ENCODE measurements at regions not wholly inside any gene's neighbourhood (a gene's known extent, or its start where the extent isn't known, plus 50 kb on each side); places are given as distances from the start of the nearest gene placed in this dataset.
"Not testable (repeated sequence)": the region's sequence is repeated elsewhere in the genome, so short reads cannot be mapped to it uniquely, and the experiment has no call there.

- H3K9ac ChIP-seq (ENCODE audit: low read length in 2 of 2): no peak overlapping the region
- H3K4me1 ChIP-seq (ENCODE audit: control insufficient read depth, insufficient read depth, low read length): no peaks in the 10 kb centered on the region
- no peak overlapping the region for H3K27ac ChIP-seq (ENCODE audit: low read length)
- no peaks in the 10 kb centered on the region for H3K9me3 ChIP-seq (ENCODE audit: control insufficient read depth in 2 of 2, low read length in 2 of 2)
- H3K36me3 ChIP-seq (ENCODE audit: control insufficient read depth in 2 of 2, insufficient read depth in 2 of 2, low read length in 2 of 2): no peaks in the 10 kb centered on the region
- H3K27me3 ChIP-seq (ENCODE audit: control insufficient read depth in 1 of 2, insufficient read depth in 2 of 2, low read length in 2 of 2): no peaks in the 10 kb centered on the region
- no peak overlapping the region for H3K4me3 ChIP-seq (ENCODE audit: low read length in 2 of 2)
Observed at GRCh38 chr13:84816567-84817105, 934.4 kb upstream of the SLITRK1 start.

- Histone ChIP-seq H3K4me1 (ENCODE audit: control insufficient read depth, insufficient read depth, low read length) (no peaks in the 10 kb centered on the region), H3K9ac (ENCODE audit: low read length in 2 of 2) (no peak overlapping the region), H3K27me3 (ENCODE audit: control insufficient read depth in 1 of 2, insufficient read depth in 2 of 2, low read length in 2 of 2) (no peaks in the 10 kb centered on the region), H3K36me3 (ENCODE audit: control insufficient read depth in 2 of 2, insufficient read depth in 2 of 2, low read length in 2 of 2) (no peaks in the 10 kb centered on the region), H3K9me3 (ENCODE audit: control insufficient read depth in 2 of 2, low read length in 2 of 2) (no peaks in the 10 kb centered on the region), H3K4me3 (ENCODE audit: low read length in 2 of 2) (no peak overlapping the region), H3K27ac (ENCODE audit: low read length) (no peak overlapping the region)
Observed at GRCh38 chr13:84812789-84813188, 930.5 kb upstream of the SLITRK1 start.

DNA sequence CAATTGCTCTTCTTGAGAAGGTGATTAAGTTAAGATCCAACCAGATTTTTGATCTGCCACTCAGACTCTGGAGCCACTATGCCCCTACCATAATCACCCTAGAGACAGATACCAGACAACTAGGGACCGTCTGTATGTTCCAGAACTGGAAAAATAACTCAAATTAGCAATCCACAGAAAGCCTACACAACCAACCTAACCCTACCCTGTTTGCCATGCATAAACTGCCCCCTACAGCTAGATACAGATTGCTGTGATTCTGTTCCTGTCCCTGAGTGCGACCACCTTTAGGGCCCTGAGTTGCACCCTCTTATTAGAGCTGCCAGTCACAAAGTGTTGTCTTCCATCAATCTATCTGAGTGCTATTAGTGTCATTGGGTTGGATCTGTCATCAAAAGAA lies 929.8 kb upstream of the SLITRK1 start:
- Histone ChIP-seq H3K9me3 (ENCODE audit: control insufficient read depth in 2 of 2, low read length in 2 of 2) (no peaks in the 10 kb centered on the region), H3K9ac (ENCODE audit: low read length in 2 of 2) (no peak overlapping the region), H3K36me3 (ENCODE audit: control insufficient read depth in 2 of 2, insufficient read depth in 2 of 2, low read length in 2 of 2) (no peaks in the 10 kb centered on the region), H3K4me3 (ENCODE audit: low read length in 2 of 2) (no peak overlapping the region), H3K27me3 (ENCODE audit: control insufficient read depth in 1 of 2, insufficient read depth in 2 of 2, low read length in 2 of 2) (no peaks in the 10 kb centered on the region), H3K4me1 (ENCODE audit: control insufficient read depth, insufficient read depth, low read length) (no peaks in the 10 kb centered on the region), H3K27ac (ENCODE audit: low read length) (no peak overlapping the region)

- Histone ChIP-seq H3K27ac (ENCODE audit: low read length) (no peak overlapping the region), H3K4me1 (ENCODE audit: control insufficient read depth, insufficient read depth, low read length) (no peaks in the 10 kb centered on the region), H3K36me3 (ENCODE audit: control insufficient read depth in 2 of 2, insufficient read depth in 2 of 2, low read length in 2 of 2) (no peaks in the 10 kb centered on the region), H3K4me3 (ENCODE audit: low read length in 2 of 2) (no peak overlapping the region), H3K9ac (ENCODE audit: low read length in 2 of 2) (no peak overlapping the region), H3K27me3 (ENCODE audit: control insufficient read depth in 1 of 2, insufficient read depth in 2 of 2, low read length in 2 of 2) (no peaks in the 10 kb centered on the region), H3K9me3 (ENCODE audit: control insufficient read depth in 2 of 2, low read length in 2 of 2) (no peaks in the 10 kb centered on the region)
Observed at GRCh38 chr13:84810781-84811180, 928.5 kb upstream of the SLITRK1 start.

DNA sequence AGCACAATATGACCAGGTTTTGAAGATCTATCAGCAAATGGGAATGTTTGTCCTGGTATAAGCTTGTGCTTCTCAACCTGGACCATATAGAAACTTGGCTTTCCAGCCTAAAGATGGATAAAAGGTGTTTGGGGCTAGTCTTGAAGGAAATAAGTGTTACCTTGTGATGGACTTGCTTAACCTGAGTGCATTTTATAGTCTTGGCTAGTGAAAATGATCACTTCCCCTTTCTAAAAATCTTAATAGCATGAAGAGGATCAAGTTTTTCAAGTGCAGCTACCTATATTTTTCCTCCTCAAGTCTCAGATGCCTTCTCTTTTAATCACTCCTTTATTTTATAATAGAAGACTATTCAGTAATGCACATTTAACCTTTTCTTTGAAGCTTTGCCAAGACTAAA lies 919.8 kb upstream of the SLITRK1 start:
- no peaks in the 10 kb centered on the region for H3K36me3 ChIP-seq (ENCODE audit: control insufficient read depth in 2 of 2, insufficient read depth in 2 of 2, low read length in 2 of 2)
- H3K9ac ChIP-seq (ENCODE audit: low read length in 2 of 2): no peak overlapping the region
- no peak overlapping the region for H3K27ac ChIP-seq (ENCODE audit: low read length)
- H3K9me3 ChIP-seq (ENCODE audit: control insufficient read depth in 2 of 2, low read length in 2 of 2): no peaks in the 10 kb centered on the region
- no peak overlapping the region for H3K4me3 ChIP-seq (ENCODE audit: low read length in 2 of 2)
- no peaks in the 10 kb centered on the region for H3K27me3 ChIP-seq (ENCODE audit: control insufficient read depth in 1 of 2, insufficient read depth in 2 of 2, low read length in 2 of 2)
- no peaks in the 10 kb centered on the region for H3K4me1 ChIP-seq (ENCODE audit: control insufficient read depth, insufficient read depth, low read length)

DNA sequence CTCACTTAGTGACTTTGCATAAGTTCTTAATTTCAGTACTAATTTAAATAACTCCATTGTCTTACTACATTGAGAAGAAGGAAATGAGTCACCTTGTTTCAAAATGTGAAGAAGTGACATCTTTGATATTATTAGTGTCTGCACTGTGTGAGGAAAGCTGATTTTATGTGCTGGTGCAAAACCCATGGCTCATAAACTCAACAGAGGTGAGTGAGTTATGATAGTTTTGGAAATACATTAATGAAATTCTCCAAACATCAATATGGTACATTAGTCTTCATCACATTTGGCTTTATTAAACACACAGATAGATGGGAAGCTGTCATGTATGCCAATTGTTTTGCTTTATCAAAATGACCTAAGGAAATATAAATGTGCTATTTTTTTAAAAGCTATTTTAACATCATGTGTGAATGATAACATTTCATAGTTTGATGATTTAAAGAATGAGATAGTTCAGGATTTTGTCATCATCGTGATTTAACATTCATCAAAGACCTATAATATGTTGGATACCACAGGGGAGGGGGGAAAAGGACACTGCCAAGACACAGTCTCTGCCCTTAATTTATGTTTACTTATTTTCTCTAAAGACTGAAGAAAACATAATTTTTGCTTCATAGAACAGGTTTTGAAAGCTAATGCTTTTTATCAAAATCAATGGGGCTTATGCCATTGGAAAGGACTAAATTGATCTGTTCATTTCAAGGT lies 902.3 kb upstream of the SLITRK1 start:
- H3K36me3 ChIP-seq (ENCODE audit: control insufficient read depth in 2 of 2, insufficient read depth in 2 of 2, low read length in 2 of 2): no peaks in the 10 kb centered on the region
- no peaks in the 10 kb centered on the region for H3K27me3 ChIP-seq (ENCODE audit: control insufficient read depth in 1 of 2, insufficient read depth in 2 of 2, low read length in 2 of 2)
- H3K9ac ChIP-seq (ENCODE audit: low read length in 2 of 2): no peak overlapping the region
- no peak overlapping the region for H3K27ac ChIP-seq (ENCODE audit: low read length)
- no peak overlapping the region for H3K4me3 ChIP-seq (ENCODE audit: low read length in 2 of 2)
- no peaks in the 10 kb centered on the region for H3K9me3 ChIP-seq (ENCODE audit: control insufficient read depth in 2 of 2, low read length in 2 of 2)
- no peaks in the 10 kb centered on the region for H3K4me1 ChIP-seq (ENCODE audit: control insufficient read depth, insufficient read depth, low read length)

DNA sequence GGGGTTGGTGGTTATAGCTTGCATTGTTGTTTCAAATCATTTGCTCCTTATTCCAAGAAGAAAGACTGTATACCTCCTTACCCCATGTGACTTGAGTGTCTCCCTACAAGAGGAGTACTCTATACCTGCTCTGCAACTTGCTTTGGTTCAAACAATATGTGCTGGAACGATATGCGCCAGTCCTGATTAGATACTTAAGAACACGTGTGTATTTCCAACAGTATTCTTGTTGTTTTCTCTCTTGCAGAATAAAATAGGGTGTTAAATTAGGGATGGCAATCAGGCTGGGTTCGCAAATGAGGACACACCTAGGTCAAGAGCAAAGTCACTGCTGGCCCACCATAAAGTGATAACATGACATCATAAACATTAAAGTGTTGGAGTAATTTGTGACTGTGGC lies 895.0 kb upstream of the SLITRK1 start:
- no peak overlapping the region for H3K9ac ChIP-seq (ENCODE audit: low read length in 2 of 2)
- no peaks in the 10 kb centered on the region for H3K27me3 ChIP-seq (ENCODE audit: control insufficient read depth in 1 of 2, insufficient read depth in 2 of 2, low read length in 2 of 2)
- no peaks in the 10 kb centered on the region for H3K4me1 ChIP-seq (ENCODE audit: control insufficient read depth, insufficient read depth, low read length)
- no peak overlapping the region for H3K4me3 ChIP-seq (ENCODE audit: low read length in 2 of 2)
- no peaks in the 10 kb centered on the region for H3K36me3 ChIP-seq (ENCODE audit: control insufficient read depth in 2 of 2, insufficient read depth in 2 of 2, low read length in 2 of 2)
- no peaks in the 10 kb centered on the region for H3K9me3 ChIP-seq (ENCODE audit: control insufficient read depth in 2 of 2, low read length in 2 of 2)
- H3K27ac ChIP-seq (ENCODE audit: low read length): no peak overlapping the region

GRCh38 chr13:84776593-84776992 lies 894.3 kb upstream of the SLITRK1 start:
- Histone ChIP-seq H3K4me3 (ENCODE audit: low read length in 2 of 2) (no peak overlapping the region), H3K9ac (ENCODE audit: low read length in 2 of 2) (no peak overlapping the region), H3K27me3 (ENCODE audit: control insufficient read depth in 1 of 2, insufficient read depth in 2 of 2, low read length in 2 of 2) (no peaks in the 10 kb centered on the region), H3K36me3 (ENCODE audit: control insufficient read depth in 2 of 2, insufficient read depth in 2 of 2, low read length in 2 of 2) (no peaks in the 10 kb centered on the region), H3K4me1 (ENCODE audit: control insufficient read depth, insufficient read depth, low read length) (no peaks in the 10 kb centered on the region), H3K27ac (ENCODE audit: low read length) (no peak overlapping the region), H3K9me3 (ENCODE audit: control insufficient read depth in 2 of 2, low read length in 2 of 2) (no peaks in the 10 kb centered on the region)

DNA sequence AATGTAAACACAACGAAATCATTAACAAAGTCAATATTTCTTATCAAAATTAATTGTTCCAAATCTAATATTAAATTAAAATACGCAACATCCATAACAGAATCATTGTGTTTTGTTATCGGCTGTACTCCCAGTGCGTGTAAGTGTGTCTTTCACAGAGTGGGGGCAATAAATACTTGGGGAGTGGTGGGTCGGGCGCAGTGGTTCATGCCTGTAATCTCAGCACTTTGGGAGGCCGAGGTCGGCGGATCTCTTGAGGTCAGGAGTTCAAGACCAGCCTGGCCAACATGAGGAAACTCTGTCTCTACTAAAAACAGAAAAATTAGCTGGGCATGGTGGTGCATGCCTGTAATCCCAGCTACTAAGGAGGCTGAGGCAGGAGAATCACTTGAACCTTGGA lies 893.6 kb upstream of the SLITRK1 start:
- not testable (repeated sequence) for H3K9me3 ChIP-seq (ENCODE audit: control insufficient read depth in 2 of 2, low read length in 2 of 2); H3K4me1 ChIP-seq (ENCODE audit: control insufficient read depth, insufficient read depth, low read length); H3K4me3 ChIP-seq (ENCODE audit: low read length in 2 of 2); H3K27me3 ChIP-seq (ENCODE audit: control insufficient read depth in 1 of 2, insufficient read depth in 2 of 2, low read length in 2 of 2); H3K9ac ChIP-seq (ENCODE audit: low read length in 2 of 2); H3K27ac ChIP-seq (ENCODE audit: low read length); H3K36me3 ChIP-seq (ENCODE audit: control insufficient read depth in 2 of 2, insufficient read depth in 2 of 2, low read length in 2 of 2)

GRCh38 chr13:84774111-84774510 lies 891.8 kb upstream of the SLITRK1 start:
- H3K27ac ChIP-seq (ENCODE audit: low read length): no peak overlapping the region
- no peak overlapping the region for H3K4me3 ChIP-seq (ENCODE audit: low read length in 2 of 2)
- H3K27me3 ChIP-seq (ENCODE audit: control insufficient read depth in 1 of 2, insufficient read depth in 2 of 2, low read length in 2 of 2): no peaks in the 10 kb centered on the region
- no peaks in the 10 kb centered on the region for H3K4me1 ChIP-seq (ENCODE audit: control insufficient read depth, insufficient read depth, low read length)
- H3K36me3 ChIP-seq (ENCODE audit: control insufficient read depth in 2 of 2, insufficient read depth in 2 of 2, low read length in 2 of 2): no peaks in the 10 kb centered on the region
- no peaks in the 10 kb centered on the region for H3K9me3 ChIP-seq (ENCODE audit: control insufficient read depth in 2 of 2, low read length in 2 of 2)
- no peak overlapping the region for H3K9ac ChIP-seq (ENCODE audit: low read length in 2 of 2)

- no peaks in the 10 kb centered on the region for H3K4me1 ChIP-seq (ENCODE audit: control insufficient read depth, insufficient read depth, low read length)
- H3K9me3 ChIP-seq (ENCODE audit: control insufficient read depth in 2 of 2, low read length in 2 of 2): no peaks in the 10 kb centered on the region
- no peak overlapping the region for H3K27ac ChIP-seq (ENCODE audit: low read length)
- H3K4me3 ChIP-seq (ENCODE audit: low read length in 2 of 2): no peak overlapping the region
- H3K9ac ChIP-seq (ENCODE audit: low read length in 2 of 2): no peak overlapping the region
- H3K36me3 ChIP-seq (ENCODE audit: control insufficient read depth in 2 of 2, insufficient read depth in 2 of 2, low read length in 2 of 2): no peaks in the 10 kb centered on the region
- no peaks in the 10 kb centered on the region for H3K27me3 ChIP-seq (ENCODE audit: control insufficient read depth in 1 of 2, insufficient read depth in 2 of 2, low read length in 2 of 2)
Observed at GRCh38 chr13:84760956-84761355, 878.7 kb upstream of the SLITRK1 start.

All from stomach smooth muscle (tissue), 2 donors.